ENCODE measurements at regions not wholly inside any gene's neighbourhood (a gene's known extent, or its start where the extent isn't known, plus 50 kb on each side); places are given as distances from the start of the nearest gene placed in this dataset.

DNA sequence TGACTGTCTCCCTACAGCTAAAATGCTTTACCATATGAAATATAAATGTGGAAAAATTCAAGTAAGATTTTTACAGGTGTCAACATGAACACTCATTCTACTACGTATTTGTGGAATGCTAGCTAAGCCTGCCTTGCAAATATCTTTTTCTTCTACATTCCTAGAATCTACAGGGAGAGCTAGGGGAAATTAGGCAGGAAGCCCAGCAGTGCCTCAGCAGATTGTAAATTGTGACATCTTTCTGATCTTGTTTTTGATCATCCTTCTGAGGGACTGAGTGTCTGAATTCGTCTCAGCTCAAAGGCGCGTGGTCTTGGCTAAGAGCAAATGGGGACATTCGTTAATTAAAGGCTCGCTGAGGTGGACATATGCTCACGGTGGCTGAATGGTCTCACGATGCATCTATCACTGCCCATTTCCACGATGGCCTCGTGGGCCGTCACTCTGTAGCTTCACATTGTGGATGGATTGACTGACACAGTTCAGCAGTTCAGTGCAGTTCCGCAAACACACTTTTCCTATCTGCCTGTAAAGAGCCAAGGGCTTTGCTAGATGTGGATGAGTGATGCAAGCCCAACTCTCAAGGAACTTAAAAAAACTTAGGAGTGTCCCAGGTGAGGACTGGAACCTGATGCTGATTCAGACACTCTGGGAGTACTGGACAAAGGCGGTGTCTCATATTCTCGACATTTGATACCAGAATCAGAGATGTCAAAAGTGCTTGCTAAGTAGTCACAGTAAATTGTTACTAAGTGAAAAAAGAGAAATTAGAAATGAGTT lies 562.5 kb downstream of the EFNB2 start:
- TF ChIP-seq EZH2 (IDR thresholded peaks at IDR 0.05; ENCODE audit: borderline replicate concordance, low read length), result no peak
- TF ChIP-seq, protein P1, sequence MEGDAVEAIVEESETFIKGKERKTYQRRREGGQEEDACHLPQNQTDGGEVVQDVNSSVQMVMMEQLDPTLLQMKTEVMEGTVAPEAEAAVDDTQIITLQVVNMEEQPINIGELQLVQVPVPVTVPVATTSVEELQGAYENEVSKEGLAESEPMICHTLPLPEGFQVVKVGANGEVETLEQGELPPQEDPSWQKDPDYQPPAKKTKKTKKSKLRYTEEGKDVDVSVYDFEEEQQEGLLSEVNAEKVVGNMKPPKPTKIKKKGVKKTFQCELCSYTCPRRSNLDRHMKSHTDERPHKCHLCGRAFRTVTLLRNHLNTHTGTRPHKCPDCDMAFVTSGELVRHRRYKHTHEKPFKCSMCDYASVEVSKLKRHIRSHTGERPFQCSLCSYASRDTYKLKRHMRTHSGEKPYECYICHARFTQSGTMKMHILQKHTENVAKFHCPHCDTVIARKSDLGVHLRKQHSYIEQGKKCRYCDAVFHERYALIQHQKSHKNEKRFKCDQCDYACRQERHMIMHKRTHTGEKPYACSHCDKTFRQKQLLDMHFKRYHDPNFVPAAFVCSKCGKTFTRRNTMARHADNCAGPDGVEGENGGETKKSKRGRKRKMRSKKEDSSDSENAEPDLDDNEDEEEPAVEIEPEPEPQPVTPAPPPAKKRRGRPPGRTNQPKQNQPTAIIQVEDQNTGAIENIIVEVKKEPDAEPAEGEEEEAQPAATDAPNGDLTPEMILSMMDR (IDR thresholded peaks at IDR 0.05; ENCODE audit: low read length), result no peak
